ENCODE measurements at regions not wholly inside any gene's neighbourhood (a gene's known extent, or its start where the extent isn't known, plus 50 kb on each side); places are given as distances from the start of the nearest gene placed in this dataset.

- TF ChIP-seq, protein P1, sequence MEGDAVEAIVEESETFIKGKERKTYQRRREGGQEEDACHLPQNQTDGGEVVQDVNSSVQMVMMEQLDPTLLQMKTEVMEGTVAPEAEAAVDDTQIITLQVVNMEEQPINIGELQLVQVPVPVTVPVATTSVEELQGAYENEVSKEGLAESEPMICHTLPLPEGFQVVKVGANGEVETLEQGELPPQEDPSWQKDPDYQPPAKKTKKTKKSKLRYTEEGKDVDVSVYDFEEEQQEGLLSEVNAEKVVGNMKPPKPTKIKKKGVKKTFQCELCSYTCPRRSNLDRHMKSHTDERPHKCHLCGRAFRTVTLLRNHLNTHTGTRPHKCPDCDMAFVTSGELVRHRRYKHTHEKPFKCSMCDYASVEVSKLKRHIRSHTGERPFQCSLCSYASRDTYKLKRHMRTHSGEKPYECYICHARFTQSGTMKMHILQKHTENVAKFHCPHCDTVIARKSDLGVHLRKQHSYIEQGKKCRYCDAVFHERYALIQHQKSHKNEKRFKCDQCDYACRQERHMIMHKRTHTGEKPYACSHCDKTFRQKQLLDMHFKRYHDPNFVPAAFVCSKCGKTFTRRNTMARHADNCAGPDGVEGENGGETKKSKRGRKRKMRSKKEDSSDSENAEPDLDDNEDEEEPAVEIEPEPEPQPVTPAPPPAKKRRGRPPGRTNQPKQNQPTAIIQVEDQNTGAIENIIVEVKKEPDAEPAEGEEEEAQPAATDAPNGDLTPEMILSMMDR (IDR thresholded peaks at IDR 0.05; ENCODE audit: insufficient read depth, low read depth, low read length, missing control alignments): no peak
- no peak for DNase-seq (ENCODE audit: low read depth)
- H3K4me3 ChIP-seq (ENCODE audit: low read depth, low read length): no peak overlapping the region
Observed at GRCh38 chr21:16370186-16370585, 640.4 kb downstream of the USP25 start.

DNA sequence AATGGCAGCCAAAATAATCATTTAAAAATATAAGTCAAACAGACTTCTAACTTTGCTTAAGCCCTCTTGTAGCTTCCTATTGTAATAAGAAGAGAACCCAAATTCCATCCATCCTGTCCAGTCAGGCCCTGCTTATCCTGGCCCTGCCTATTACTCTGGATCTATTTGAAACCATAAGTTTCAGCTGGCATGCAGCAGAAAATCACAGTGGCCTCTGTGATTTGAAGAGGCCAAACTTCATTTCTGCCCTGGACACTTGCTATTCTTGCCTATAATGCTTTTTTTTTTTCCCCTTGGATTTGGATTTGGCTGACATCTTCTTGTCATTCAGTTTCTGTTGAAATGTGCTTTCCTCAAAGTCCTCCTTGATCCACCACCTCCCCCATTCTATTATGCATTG is 642.8 kb downstream of the USP25 start:
- no peak for DNase-seq (ENCODE audit: low read depth)
- TF ChIP-seq, protein P1 (IDR thresholded peaks at IDR 0.05; ENCODE audit: insufficient read depth, low read depth, low read length, missing control alignments): no peak
- no peak overlapping the region for H3K4me3 ChIP-seq (ENCODE audit: low read depth, low read length)

DNA sequence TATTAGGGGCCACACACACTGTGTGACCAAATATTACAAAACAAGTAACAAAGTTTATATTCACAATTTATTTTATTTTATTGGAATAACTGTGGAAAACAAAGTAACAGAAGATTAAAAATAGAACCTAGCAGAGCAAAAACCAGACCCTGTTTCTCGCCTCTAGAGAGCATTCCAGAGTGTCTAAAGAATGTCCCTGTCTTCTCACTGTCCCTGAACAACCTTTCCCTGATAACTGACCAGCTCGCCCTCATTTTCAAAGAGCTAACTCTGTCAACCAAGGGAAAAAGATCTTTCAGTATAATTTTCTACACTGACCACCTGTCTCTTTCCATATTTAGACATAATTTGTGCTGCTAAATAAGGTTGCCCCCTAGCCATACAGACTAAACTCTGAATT is 646.9 kb downstream of the USP25 start:
- TF ChIP-seq, protein P1 (IDR thresholded peaks at IDR 0.05; ENCODE audit: insufficient read depth, low read depth, low read length, missing control alignments): no peak
- DNase-seq (ENCODE audit: low read depth): no peak
- H3K4me3 ChIP-seq (ENCODE audit: low read depth, low read length): no peak overlapping the region

DNA sequence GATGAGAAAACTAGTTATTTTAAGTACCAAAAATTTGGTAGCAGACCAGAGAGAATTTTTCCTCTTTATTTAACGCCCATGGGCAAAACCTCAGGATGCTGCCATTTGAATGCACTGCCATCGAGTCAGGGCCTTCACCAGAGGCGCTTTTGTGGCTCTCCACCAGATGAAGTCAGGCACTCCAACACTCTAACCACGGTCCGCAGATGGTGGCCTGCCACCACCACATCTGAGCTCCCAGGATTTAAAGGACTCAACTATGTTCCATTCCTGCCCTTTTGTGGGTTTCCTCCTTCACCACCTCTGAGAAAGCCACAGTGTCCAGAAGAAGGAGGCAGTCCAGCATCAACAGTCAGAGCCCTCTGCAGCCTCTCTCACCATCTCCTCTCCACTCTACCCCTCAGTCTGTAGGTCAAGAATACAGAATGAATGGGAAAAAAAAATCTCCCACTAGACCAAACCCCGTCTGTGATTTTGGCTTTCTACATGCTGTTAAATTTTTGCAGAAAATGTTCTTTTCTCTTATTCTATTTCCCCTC is 647.4 kb downstream of the USP25 start:
- TF ChIP-seq, protein P1 (IDR thresholded peaks at IDR 0.05; ENCODE audit: insufficient read depth, low read depth, low read length, missing control alignments): no peak
- H3K4me3 ChIP-seq (ENCODE audit: low read depth, low read length): no peak overlapping the region
- no peak for DNase-seq (ENCODE audit: low read depth)

GRCh38 chr21:16377857-16378256 is 648.1 kb downstream of the USP25 start:
- H3K4me3 ChIP-seq (ENCODE audit: low read depth, low read length): no peak overlapping the region
- DNase-seq (ENCODE audit: low read depth): no peak
- TF ChIP-seq, protein P1 (IDR thresholded peaks at IDR 0.05; ENCODE audit: insufficient read depth, low read depth, low read length, missing control alignments): no peak

GRCh38 chr21:16378525-16378924 is 648.7 kb downstream of the USP25 start:
- TF ChIP-seq, protein P1 (IDR thresholded peaks at IDR 0.05; ENCODE audit: insufficient read depth, low read depth, low read length, missing control alignments): no peak
- H3K4me3 ChIP-seq (ENCODE audit: low read depth, low read length): no peak overlapping the region
- DNase-seq (ENCODE audit: low read depth): no peak

DNA sequence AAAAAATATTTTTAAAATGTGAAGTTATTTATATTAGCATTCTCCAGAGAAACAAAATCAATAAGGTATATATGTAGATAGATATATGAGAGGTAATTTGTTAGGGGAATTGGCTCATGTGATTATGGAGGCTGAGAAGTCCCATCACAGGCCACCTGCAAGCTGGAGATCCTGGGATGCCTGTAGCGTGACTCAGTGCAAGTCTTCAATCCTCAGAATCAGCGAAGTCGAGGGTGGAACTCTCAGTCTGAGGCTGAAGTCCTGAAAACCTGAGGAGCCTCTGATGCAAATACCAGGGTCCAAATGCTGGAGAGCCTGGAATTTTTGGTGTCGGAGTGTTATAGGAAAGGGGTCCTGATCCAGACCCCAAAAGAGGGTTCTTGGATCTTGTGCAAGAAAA is 658.5 kb downstream of the USP25 start:
- TF ChIP-seq, protein P1 (IDR thresholded peaks at IDR 0.05; ENCODE audit: insufficient read depth, low read depth, low read length, missing control alignments): no peak
- no peak overlapping the region for H3K4me3 ChIP-seq (ENCODE audit: low read depth, low read length)
- DNase-seq (ENCODE audit: low read depth): no peak
